ENCODE measurements at regions not wholly inside any gene's neighbourhood (a gene's known extent, or its start where the extent isn't known, plus 50 kb on each side); places are given as distances from the start of the nearest gene placed in this dataset.

GRCh38 chr6:169078399-169079145 is 175.1 kb downstream of the THBS2 start:
- H3K4me3 Mint-ChIP-seq (ENCODE audit: unreplicated experiment): no peak overlapping the region
- no peak overlapping the region for H3K9ac ChIP-seq (ENCODE audit: low read length)
- no peak overlapping the region for H3K4me3 ChIP-seq (ENCODE audit: insufficient read depth, low read depth, low read length)
- H3K9me3 ChIP-seq (ENCODE audit: insufficient read depth, low read depth, low read length): no peaks in the 10 kb centered on the region
- H3K36me3 ChIP-seq (ENCODE audit: insufficient read depth, low read length): no peaks in the 10 kb centered on the region
- TF ChIP-seq EZH2 (IDR thresholded peaks at IDR 0.05; ENCODE audit: insufficient read depth, low read length): no peak
- TF ChIP-seq CTCF (IDR thresholded peaks at IDR 0.05; ENCODE audit: insufficient read depth, low read depth, low read length): no peak
- no peak overlapping the region for H3K4me2 ChIP-seq (ENCODE audit: low read length)
- DNase-seq (ENCODE audit: low read depth) (no peak), FAIRE-seq (no peak)
- no peaks in the 10 kb centered on the region for H3K27me3 Mint-ChIP-seq (ENCODE audit: low read depth, unreplicated experiment)
- H3K36me3 Mint-ChIP-seq (ENCODE audit: low read depth, unreplicated experiment): no peaks in the 10 kb centered on the region
- H4K20me1 ChIP-seq (ENCODE audit: insufficient read depth, low read length): no peaks in the 10 kb centered on the region
- peaks cover 27% of the 10 kb centered on the region for H3K4me1 Mint-ChIP-seq (ENCODE audit: low read depth, unreplicated experiment)
- H3K27me3 ChIP-seq (ENCODE audit: insufficient read depth, low read length): no peaks in the 10 kb centered on the region
- H2AFZ ChIP-seq (ENCODE audit: low read depth, low read length): no peak overlapping the region
- H3K27ac Mint-ChIP-seq (ENCODE audit: unreplicated experiment): no peak overlapping the region
- H3K4me1 ChIP-seq (ENCODE audit: insufficient read depth, low read length): peaks cover 16% of the 10 kb centered on the region
- peaks cover 6% of the 10 kb centered on the region for H3K9me3 Mint-ChIP-seq (ENCODE audit: unreplicated experiment)
- no peaks in the 10 kb centered on the region for H3K79me2 ChIP-seq (ENCODE audit: insufficient read depth, low read length)
- no peak overlapping the region for H3K27ac ChIP-seq (ENCODE audit: low read depth, low read length)

GRCh38 chr6:169075915-169076654 is 177.6 kb downstream of the THBS2 start:
- Mint-ChIP-seq H3K36me3 (ENCODE audit: low read depth, unreplicated experiment) (no peaks in the 10 kb centered on the region), H3K27me3 (ENCODE audit: low read depth, unreplicated experiment) (no peaks in the 10 kb centered on the region), H3K4me3 (ENCODE audit: unreplicated experiment) (no peak overlapping the region), H3K4me1 (ENCODE audit: low read depth, unreplicated experiment) (peaks cover 48% of the 10 kb centered on the region), H3K27ac (ENCODE audit: unreplicated experiment) (no peak overlapping the region), H3K9me3 (ENCODE audit: unreplicated experiment) (peaks cover 6% of the 10 kb centered on the region)
- Histone ChIP-seq H3K4me1 (ENCODE audit: insufficient read depth, low read length) (peaks cover 39% of the 10 kb centered on the region), H2AFZ (ENCODE audit: low read depth, low read length) (no peak overlapping the region), H3K9ac (ENCODE audit: low read length) (no peak overlapping the region), H3K27me3 (ENCODE audit: insufficient read depth, low read length) (no peaks in the 10 kb centered on the region), H3K79me2 (ENCODE audit: insufficient read depth, low read length) (no peaks in the 10 kb centered on the region), H3K27ac (ENCODE audit: low read depth, low read length) (no peak overlapping the region), H3K4me3 (ENCODE audit: insufficient read depth, low read depth, low read length) (no peak overlapping the region), H4K20me1 (ENCODE audit: insufficient read depth, low read length) (no peaks in the 10 kb centered on the region), H3K36me3 (ENCODE audit: insufficient read depth, low read length) (no peaks in the 10 kb centered on the region), H3K4me2 (ENCODE audit: low read length) (no peak overlapping the region), H3K9me3 (ENCODE audit: insufficient read depth, low read depth, low read length) (no peaks in the 10 kb centered on the region)
- DNase-seq (ENCODE audit: low read depth) (no peak), FAIRE-seq (no peak)
- TF ChIP-seq CTCF (IDR thresholded peaks at IDR 0.05; ENCODE audit: insufficient read depth, low read depth, low read length): no peak
- TF ChIP-seq EZH2 (IDR thresholded peaks at IDR 0.05; ENCODE audit: insufficient read depth, low read length): no peak
